Omental fat pad (tissue), 3 donors: ENCODE measurements at regions not wholly inside any gene's neighbourhood (a gene's known extent, or its start where the extent isn't known, plus 50 kb on each side); places are given as distances from the start of the nearest gene placed in this dataset.
"Not testable (repeated sequence)": the region's sequence is repeated elsewhere in the genome, so short reads cannot be mapped to it uniquely, and the experiment has no call there.

ENCODE experiments used
- ATAC-seq: fragments of 150-250 bp; one replicate; pipeline ENCODE4 v1.9.1; 2016; ENCODE audit warnings: mild to moderate bottlenecking, moderate library complexity; ENCODE audit not compliant: low FRiP score
- DNase-seq: peaks from one replicate; pipeline ENCODE4 v3.0.0-alpha.2; 2019; ENCODE audit warnings: low spot score
- CTCF ChIP-seq, 3 donors: fragments of 450-650 bp; IDR thresholded peaks; one replicate each; pipeline ENCODE4 v1.5.1; 2016 to 2017; ENCODE audit warnings: antibody characterized with exemption in 3 of 3, mild to moderate bottlenecking in 3 of 3, moderate library complexity in 2 of 3

GRCh38 chr10:21372651-21373410 is 152.7 kb downstream of the SKIDA1 start:
- ATAC-seq (peak; percentile 89), DNase-seq (no peak)
- no peak for TF ChIP-seq CTCF (IDR thresholded peaks at IDR 0.05)

- no peak for DNase-seq
- peak; percentile 38 for ATAC-seq
- no peak for TF ChIP-seq CTCF (IDR thresholded peaks at IDR 0.05)
Observed at GRCh38 chr10:21369697-21370096, 155.8 kb downstream of the SKIDA1 start.

- ATAC-seq: peak; percentile 90
- TF ChIP-seq CTCF (IDR thresholded peaks at IDR 0.05): no peak
- DNase-seq: peak; percentile 49
Observed at GRCh38 chr10:21368728-21369425, 156.6 kb downstream of the SKIDA1 start.

GRCh38 chr10:21368022-21368582 is 157.4 kb downstream of the SKIDA1 start:
- DNase-seq (no peak), ATAC-seq (no peak)
- no peak for TF ChIP-seq CTCF (IDR thresholded peaks at IDR 0.05)

- not testable (repeated sequence) for ATAC-seq
Observed at GRCh38 chr10:21366108-21366507, 159.4 kb downstream of the SKIDA1 start.

GRCh38 chr10:21364196-21365114 is 161.0 kb downstream of the SKIDA1 start:
- ATAC-seq (peak; percentile 58), DNase-seq (no peak)
- TF ChIP-seq CTCF (IDR thresholded peaks at IDR 0.05): no peak

More at GRCh38 chr10:21366108-21366507, 159.4 kb downstream of the SKIDA1 start:
- DNase-seq: not testable (repeated sequence)

GRCh38 chr10:21363731-21364104 is 161.8 kb downstream of the SKIDA1 start:
- ATAC-seq (no peak), DNase-seq (no peak)
- no peak for TF ChIP-seq CTCF (IDR thresholded peaks at IDR 0.05)
